H1 (cell line): ENCODE measurements at regions not wholly inside any gene's neighbourhood (a gene's known extent, or its start where the extent isn't known, plus 50 kb on each side); places are given as distances from the start of the nearest gene placed in this dataset.

Experiments used
- CTCF ChIA-PET: fragments of 300-600 bp; sonication (Branson Sonifier 250); formaldehyde crosslinking; loops from one replicate; lab custom pipeline; 2021; ENCODE audit not compliant: partially characterized antibody; lab: Charles Lee
- POLR2A ChIA-PET: fragments of 300-600 bp; sonication (Branson Sonifier 250); formaldehyde crosslinking; loops from one replicate; lab custom pipeline; 2021; ENCODE audit warnings: inconsistent platforms; ENCODE audit not compliant: partially characterized antibody; lab: Charles Lee
- DNase-seq, 2 experiments: peaks; one replicate each; pipeline versions ENCODE4 v3.0.0 to v3.0.0-alpha.2; 2010 to 2022; ENCODE audit warnings: low spot score in 2 of 2, low read depth in 1 of 2, mixed read lengths in 1 of 2
- FAIRE-seq: peaks from 2 replicates; lab custom pipeline; 2011; peaks lifted over from hg19 to GRCh38; lab: Jason Lieb, UNC
- H2AFZ ChIP-seq: 2 replicates; pipeline ENCODE4 v1.8.1; 2012; ENCODE audit warnings: low read length, inconsistent platforms
- H2AK5ac ChIP-seq: 2 replicates; pipeline ENCODE4 v1.6.1; 2013; ENCODE audit warnings: low read depth, low read length
- H2BK120ac ChIP-seq: replicated peaks from 2 replicates; pipeline ENCODE3; 2013; ENCODE audit warnings: low read depth, low read length, inconsistent platforms
- H2BK12ac ChIP-seq: 2 replicates; pipeline ENCODE4 v1.6.1; 2013; ENCODE audit warnings: low read depth, low read length
- H2BK15ac ChIP-seq: 2 replicates; pipeline ENCODE4 v1.6.1; 2013; ENCODE audit warnings: low read length
- H2BK20ac ChIP-seq: 2 replicates; pipeline ENCODE4 v1.6.1; 2013; ENCODE audit warnings: low read length
- H2BK5ac ChIP-seq: 2 replicates; pipeline ENCODE4 v1.6.1; 2013; ENCODE audit warnings: low read depth, low read length
- H3K14ac ChIP-seq: 2 replicates; pipeline ENCODE4 v1.6.1; 2013; ENCODE audit warnings: inconsistent platforms; ENCODE audit not compliant: insufficient read length
- H3K18ac ChIP-seq: 2 replicates; pipeline ENCODE4 v1.6.1; 2013; ENCODE audit warnings: low read length; ENCODE audit errors: extremely low read depth
- H3K23ac ChIP-seq: 2 replicates; pipeline ENCODE4 v1.6.1; 2013; ENCODE audit warnings: inconsistent platforms; ENCODE audit not compliant: insufficient read length
- H3K23me2 ChIP-seq: 2 replicates; pipeline ENCODE4 v1.6.1; 2013; ENCODE audit warnings: low read depth, low read length
- H3K27ac ChIP-seq: 2 replicates; pipeline ENCODE4 v1.6.1; 2011; ENCODE audit warnings: low read depth, low read length, inconsistent platforms
- H3K27me3 ChIP-seq, 4 experiments: replicated peaks in 1 of 4; 1 replicate in 1 of 4; 2 replicates in 3 of 4; pipeline versions ENCODE4 v1.6.1 to v1.8.1; 2011 to 2013; ENCODE audit warnings: low read length in 3 of 4, mild to moderate bottlenecking in 3 of 4, inconsistent platforms in 2 of 4, mixed read lengths in 2 of 4, moderate library complexity in 1 of 4; ENCODE audit not compliant: control insufficient read depth in 3 of 4, insufficient read depth in 3 of 4; ENCODE audit errors: extremely low read depth in 1 of 4
- H3K36me3 ChIP-seq, 4 experiments: 2 replicates each; pipeline versions ENCODE4 v1.6.1 to v1.8.1; 2011 to 2013; ENCODE audit warnings: mild to moderate bottlenecking in 4 of 4, low read length in 3 of 4, moderate library complexity in 2 of 4, control low read depth in 1 of 4, inconsistent platforms in 1 of 4; ENCODE audit not compliant: insufficient read depth in 4 of 4, control insufficient read depth in 2 of 4
- H3K4ac ChIP-seq: replicated peaks from 2 replicates; pipeline ENCODE3; 2013; ENCODE audit warnings: low read length, low read depth, mixed read lengths, inconsistent platforms; ENCODE audit not compliant: insufficient read length
- H3K4me1 ChIP-seq, 4 experiments: replicated peaks in 1 of 4; 1 replicate in 1 of 4; 2 replicates in 3 of 4; pipeline versions ENCODE4 v1.6.1 to v1.8.1; 2011 to 2013; ENCODE audit warnings: low read length in 3 of 4, inconsistent platforms in 2 of 4, mixed read lengths in 1 of 4; ENCODE audit not compliant: insufficient read depth in 4 of 4, control insufficient read depth in 3 of 4
- H3K4me2 ChIP-seq, 2 experiments: 2 replicates each; pipeline versions ENCODE4 v1.6.1 to v1.8.1; 2011 to 2013; ENCODE audit warnings: low read depth in 2 of 2, low read length in 2 of 2, control low read depth in 1 of 2, inconsistent platforms in 1 of 2, mild to moderate bottlenecking in 1 of 2; ENCODE audit not compliant: insufficient read depth in 1 of 2
- H3K4me3 ChIP-seq, 4 experiments: fragments of 200-600, 300-600 bp in 1 of 4; sonication (generic), shearing (Covaris generic), sonication (Bioruptor Twin) in 1 of 4; 2 replicates each; pipeline versions ENCODE4 v1.5.1 to v1.8.1; 2011 to 2016; ENCODE audit warnings: low read length in 4 of 4, low read depth in 3 of 4, control low read depth in 2 of 4, inconsistent platforms in 2 of 4, mild to moderate bottlenecking in 2 of 4, mixed read lengths in 1 of 4, moderate library complexity in 1 of 4; ENCODE audit not compliant: insufficient read depth in 2 of 4; ENCODE audit errors: extremely low read depth in 1 of 4
- H3K56ac ChIP-seq: replicated peaks from 2 replicates; pipeline ENCODE3; 2013; ENCODE audit warnings: low read depth, mild to moderate bottlenecking, mixed read lengths, low read length, inconsistent platforms; ENCODE audit not compliant: insufficient read length
- H3K79me1 ChIP-seq: 2 replicates; pipeline ENCODE4 v1.6.1; 2013; ENCODE audit warnings: low read depth, low read length, control low read depth
- H3K79me2 ChIP-seq, 2 experiments: 2 replicates each; pipeline versions ENCODE4 v1.6.1 to v1.8.1; 2012 to 2013; ENCODE audit warnings: low read length in 2 of 2, mild to moderate bottlenecking in 2 of 2, inconsistent platforms in 1 of 2; ENCODE audit not compliant: insufficient read depth in 2 of 2, control insufficient read depth in 1 of 2
- H3K9ac ChIP-seq, 4 experiments: replicated peaks in 1 of 4; 1 replicate in 1 of 4; 2 replicates in 3 of 4; pipeline versions ENCODE4 v1.6.1 to v1.8.1; 2011 to 2013; ENCODE audit warnings: low read depth in 3 of 4, low read length in 3 of 4, control low read depth in 2 of 4, mild to moderate bottlenecking in 2 of 4, moderate library complexity in 2 of 4, inconsistent platforms in 1 of 4; ENCODE audit errors: extremely low read depth in 1 of 4
- H3K9me3 ChIP-seq, 2 experiments: 2 replicates each; pipeline versions ENCODE4 v1.6.1 to v1.8.1; 2012 to 2013; ENCODE audit warnings: mild to moderate bottlenecking in 2 of 2, moderate library complexity in 2 of 2, control low read depth in 1 of 2, inconsistent platforms in 1 of 2, low read depth in 1 of 2, low read length in 1 of 2, mixed read lengths in 1 of 2; ENCODE audit not compliant: insufficient read depth in 2 of 2
- H4K20me1 ChIP-seq, 2 experiments: replicated peaks in 1 of 2; 2 replicates each; pipeline versions ENCODE3 to v1.8.1; 2011 to 2013; ENCODE audit warnings: inconsistent platforms in 2 of 2, low read length in 2 of 2, mild to moderate bottlenecking in 1 of 2; ENCODE audit not compliant: insufficient read depth in 2 of 2, control insufficient read depth in 1 of 2
- H4K5ac ChIP-seq: 2 replicates; pipeline ENCODE4 v1.6.1; 2013; ENCODE audit warnings: low read length, low read depth, mixed read lengths, inconsistent platforms; ENCODE audit not compliant: insufficient read length
- H4K8ac ChIP-seq: 2 replicates; pipeline ENCODE4 v1.8.0; 2013; ENCODE audit warnings: mild to moderate bottlenecking, moderate library complexity, low read length, inconsistent platforms; ENCODE audit not compliant: insufficient read depth; ENCODE audit errors: extremely low read depth
- H4K91ac ChIP-seq: replicated peaks from 2 replicates; pipeline ENCODE3; 2013; ENCODE audit warnings: low read length, mixed read lengths, inconsistent platforms; ENCODE audit not compliant: insufficient read length
- BCL11A ChIP-seq, 2 experiments: IDR thresholded peaks; one replicate each; pipeline ENCODE4 v1.6.1; 2011; ENCODE audit warnings: low read depth in 2 of 2, low read length in 2 of 2, mild to moderate bottlenecking in 2 of 2
- CBX8 ChIP-seq: fragments of 300-800, 300-1000 bp; sonication (generic); IDR thresholded peaks from 2 replicates; pipeline ENCODE4 v1.7.1; 2016; ENCODE audit warnings: low read depth, low read length, borderline replicate concordance
- EGR1 ChIP-seq: IDR thresholded peaks from 2 replicates; pipeline ENCODE4 v1.6.1; 2011; ENCODE audit warnings: low read depth, low read length, borderline replicate concordance
- EP300 ChIP-seq, 2 experiments: IDR thresholded peaks; 1 replicate in 1 of 2; 2 replicates in 1 of 2; pipeline ENCODE4 v1.6.1; 2011 to 2012; ENCODE audit warnings: low read depth in 2 of 2, low read length in 2 of 2, mild to moderate bottlenecking in 2 of 2, borderline replicate concordance in 1 of 2, inconsistent platforms in 1 of 2, moderate library complexity in 1 of 2
- FOSL1 ChIP-seq: IDR thresholded peaks from 2 replicates; pipeline ENCODE4 v1.6.1; 2011; ENCODE audit warnings: mild to moderate bottlenecking, low read depth, low read length, moderate library complexity; ENCODE audit not compliant: insufficient read depth
- GABPA ChIP-seq: IDR thresholded peaks from 2 replicates; pipeline ENCODE4 v1.6.1; 2011; ENCODE audit warnings: mild to moderate bottlenecking, low read length, moderate library complexity, borderline replicate concordance; ENCODE audit not compliant: insufficient read depth
- HDAC2 ChIP-seq, 2 experiments: fragments of 300-600 bp in 1 of 2; sonication (generic) in 1 of 2; IDR thresholded peaks; 2 replicates each; pipeline ENCODE4 v1.6.1; 2011 to 2012; ENCODE audit warnings: low read depth in 2 of 2, low read length in 2 of 2, mild to moderate bottlenecking in 2 of 2, moderate library complexity in 2 of 2, borderline replicate concordance in 1 of 2, inconsistent platforms in 1 of 2
- JUND ChIP-seq: IDR thresholded peaks from 2 replicates; pipeline ENCODE4 v1.6.1; 2011; ENCODE audit warnings: mild to moderate bottlenecking, improper control_type of control experiment, low read length
- KDM5A ChIP-seq: fragments of 200-600 bp; IDR thresholded peaks from 2 replicates; pipeline ENCODE4 v1.7.1; 2012; ENCODE audit warnings: mild to moderate bottlenecking, low read length, inconsistent platforms, mixed read lengths
- MAFK ChIP-seq: IDR thresholded peaks from 2 replicates; pipeline ENCODE4 v1.6.1; 2012; ENCODE audit warnings: low read depth, mild to moderate bottlenecking, improper control_type of control experiment, low read length
- SIN3A ChIP-seq, 2 experiments: IDR thresholded peaks in 1 of 2; conservative IDR thresholded peaks in 1 of 2; 2 replicates each; pipeline ENCODE4 v1.6.1; 2011 to 2012; ENCODE audit warnings: low read length in 2 of 2, improper control_type of control experiment in 1 of 2, low read depth in 1 of 2, mild to moderate bottlenecking in 1 of 2
- TBP ChIP-seq: IDR thresholded peaks from 2 replicates; pipeline ENCODE4 v1.6.1; 2011; ENCODE audit warnings: low read depth, low read length, improper control_type of control experiment
- WGBS, 2 experiments: shearing (Covaris generic) in 1 of 2; methylation state at CpG; one replicate each; pipeline versions ENCODE4 v1.1.6 to v1.1.7; 2013 to 2015; ENCODE audit warnings: low lambda C conversion rate in 2 of 2, mixed read lengths in 2 of 2, inconsistent platforms in 1 of 2, low coverage in 1 of 2, missing lambda C conversion rate in 1 of 2; ENCODE audit not compliant: insufficient replicate concordance in 2 of 2, insufficient coverage in 1 of 2, insufficient read length in 1 of 2; ENCODE audit errors: extremely low coverage in 1 of 2, missing lambda C conversion rate in 1 of 2; 5-methylcytosine and 5-hydroxymethylcytosine counted together
- TF ChIP-seq, protein P1 (sequence below): IDR thresholded peaks from 2 replicates; pipeline ENCODE4 v1.6.1; 2012; ENCODE audit warnings: inconsistent platforms
- TF ChIP-seq, protein P2 (sequence below): IDR thresholded peaks from 2 replicates; pipeline ENCODE4 v1.6.1; 2012; ENCODE audit warnings: inconsistent platforms

DNA sequence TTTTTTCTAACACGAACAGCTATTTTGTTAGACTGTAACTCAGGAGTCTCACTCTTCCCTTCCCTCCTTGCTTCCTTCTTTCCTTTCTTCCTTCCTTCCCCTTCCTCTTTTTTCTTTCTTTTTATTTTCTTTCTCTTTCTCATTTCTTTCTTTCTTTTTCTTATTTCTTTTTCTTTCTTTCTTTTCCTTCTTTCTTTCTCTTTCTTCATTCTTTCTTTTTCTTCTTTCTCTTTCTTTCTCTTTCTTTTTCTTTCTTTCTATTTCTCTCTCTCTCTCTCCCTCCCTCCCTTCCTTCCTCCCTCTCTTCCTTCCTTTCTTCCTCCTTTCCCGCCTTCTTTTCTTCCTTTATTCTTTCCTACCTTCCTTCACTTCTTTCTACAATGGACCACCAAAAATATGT is 1443.0 kb upstream of the LRRTM3 start:
- 69 to 100% methylated on average over 1 to 2 of the region's 2 CpGs for WGBS, 2 experiments
- CTCF ChIA-PET, result no interaction called here
- TF ChIP-seq JUND (no peak), KDM5A (no peak), HDAC2 (IDR thresholded peaks at IDR 0.05; ENCODE audit: borderline replicate concordance in 1 of 2, low read depth in 2 of 2, low read length in 2 of 2) (no peak), BCL11A (IDR thresholded peaks at IDR 0.05; ENCODE audit: low read depth in 2 of 2, low read length in 2 of 2) (no peak), EP300 (IDR thresholded peaks at IDR 0.05; ENCODE audit: borderline replicate concordance in 1 of 2, low read depth in 2 of 2, low read length in 2 of 2) (no peak), CBX8 (no peak), MAFK (no peak), SIN3A (conservative IDR thresholded peaks at IDR 0.05 in 1 of 2, IDR thresholded peaks at IDR 0.05 in 1 of 2; ENCODE audit: low read depth in 1 of 2, low read length in 2 of 2) (no peak), GABPA (no peak), FOSL1 (no peak), EGR1 (no peak), TBP (no peak)
- TF ChIP-seq, protein P1, sequence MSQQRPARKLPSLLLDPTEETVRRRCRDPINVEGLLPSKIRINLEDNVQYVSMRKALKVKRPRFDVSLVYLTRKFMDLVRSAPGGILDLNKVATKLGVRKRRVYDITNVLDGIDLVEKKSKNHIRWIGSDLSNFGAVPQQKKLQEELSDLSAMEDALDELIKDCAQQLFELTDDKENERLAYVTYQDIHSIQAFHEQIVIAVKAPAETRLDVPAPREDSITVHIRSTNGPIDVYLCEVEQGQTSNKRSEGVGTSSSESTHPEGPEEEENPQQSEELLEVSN, result no peak
- TF ChIP-seq, protein P2, sequence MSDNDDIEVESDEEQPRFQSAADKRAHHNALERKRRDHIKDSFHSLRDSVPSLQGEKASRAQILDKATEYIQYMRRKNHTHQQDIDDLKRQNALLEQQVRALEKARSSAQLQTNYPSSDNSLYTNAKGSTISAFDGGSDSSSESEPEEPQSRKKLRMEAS, result no peak

More for the DNA sequence above, 1443.0 kb upstream of the LRRTM3 start:
- Histone ChIP-seq H3K4me3 (no peak overlapping the region), H3K4ac (no peak overlapping the region), H3K27ac (no peak overlapping the region), H3K14ac (no peak overlapping the region), H3K79me1 (no peaks in the 10 kb centered on the region), H3K23me2 (no peaks in the 10 kb centered on the region), H2BK15ac (no peak overlapping the region), H3K9ac (no peak overlapping the region), H2AFZ (no peak overlapping the region), H3K4me1 (no peaks in the 10 kb centered on the region), H4K5ac (no peak overlapping the region), H4K91ac (no peak overlapping the region), H3K36me3 (no peaks in the 10 kb centered on the region), H3K56ac (no peak overlapping the region), H2AK5ac (no peak overlapping the region), H4K20me1 (no peaks in the 10 kb centered on the region), H3K23ac (no peak overlapping the region), H3K18ac (no peak overlapping the region), H3K9me3 (no peaks in the 10 kb centered on the region), H4K8ac (no peak overlapping the region), H3K79me2 (no peaks in the 10 kb centered on the region), H2BK12ac (no peak overlapping the region), H3K27me3 (no peaks in the 10 kb centered on the region), H3K4me2 (no peak overlapping the region), H2BK120ac (no peak overlapping the region), H2BK20ac (no peak overlapping the region), H2BK5ac (no peak overlapping the region)
- no peak for DNase-seq
- POLR2A ChIA-PET, result no interaction called here
- FAIRE-seq, result no peak
